H9 (cell line): ENCODE measurements at regions not wholly inside any gene's neighbourhood (a gene's known extent, or its start where the extent isn't known, plus 50 kb on each side); places are given as distances from the start of the nearest gene placed in this dataset.

Source experiments
- DNase-seq: peaks from one replicate; pipeline ENCODE4 v3.0.0-alpha.2; 2017
- H2AFZ ChIP-seq: one replicate; pipeline ENCODE4 v1.6.1; 2013; ENCODE audit warnings: mild to moderate bottlenecking, low read length, control low read depth, moderate library complexity
- H2AK5ac ChIP-seq: 2 replicates; pipeline ENCODE4 v1.6.1; 2013; ENCODE audit warnings: low read length, control low read depth, mixed read lengths; ENCODE audit not compliant: insufficient read length
- H2BK120ac ChIP-seq: one replicate; pipeline ENCODE4 v1.6.1; 2013; ENCODE audit warnings: low read depth, mild to moderate bottlenecking, low read length, control low read depth, inconsistent platforms; ENCODE audit not compliant: poor library complexity, severe bottlenecking
- H2BK12ac ChIP-seq: 2 replicates; pipeline ENCODE4 v1.6.1; 2013; ENCODE audit warnings: low read length, control low read depth, mixed read lengths, low read depth; ENCODE audit not compliant: insufficient read length
- H2BK15ac ChIP-seq: 2 replicates; pipeline ENCODE4 v1.6.1; 2013; ENCODE audit warnings: low read depth, low read length, control low read depth
- H2BK20ac ChIP-seq: one replicate; pipeline ENCODE4 v1.6.1; 2013; ENCODE audit warnings: low read depth, mild to moderate bottlenecking, low read length, control low read depth, inconsistent platforms; ENCODE audit not compliant: poor library complexity, severe bottlenecking
- H2BK5ac ChIP-seq: 2 replicates; pipeline ENCODE4 v1.6.1; 2013; ENCODE audit warnings: low read length, control low read depth, mixed read lengths; ENCODE audit not compliant: insufficient read length
- H3K14ac ChIP-seq: 2 replicates; pipeline ENCODE4 v1.6.1; 2013; ENCODE audit warnings: low read length, control low read depth; ENCODE audit not compliant: insufficient read depth
- H3K18ac ChIP-seq: 2 replicates; pipeline ENCODE4 v1.6.1; 2013; ENCODE audit warnings: low read depth, mild to moderate bottlenecking, mixed read lengths, low read length, control low read depth; ENCODE audit not compliant: insufficient read length
- H3K23ac ChIP-seq: 2 replicates; pipeline ENCODE4 v1.6.1; 2013; ENCODE audit warnings: low read length, control low read depth, mixed read lengths, low read depth; ENCODE audit not compliant: insufficient read length
- H3K23me2 ChIP-seq: 2 replicates; pipeline ENCODE4 v1.6.1; 2013; ENCODE audit warnings: low read depth, mild to moderate bottlenecking, mixed read lengths, low read length, control low read depth; ENCODE audit not compliant: insufficient read length, poor library complexity, severe bottlenecking
- H3K27ac ChIP-seq: 2 replicates; pipeline ENCODE4 v1.5.1; 2013; ENCODE audit warnings: low read length, control low read depth, mixed read lengths, low read depth; ENCODE audit not compliant: insufficient read length
- H3K27me3 ChIP-seq: 2 replicates; pipeline ENCODE4 v1.6.1; 2013; ENCODE audit warnings: low read length, control low read depth, inconsistent platforms; ENCODE audit not compliant: insufficient read depth
- H3K4ac ChIP-seq: 2 replicates; pipeline ENCODE4 v1.6.1; 2013; ENCODE audit warnings: low read depth, mild to moderate bottlenecking, control low read depth, inconsistent platforms, low read length, moderate library complexity
- H3K4me1 ChIP-seq: 2 replicates; pipeline ENCODE4 v1.6.1; 2013; ENCODE audit warnings: low read length, control low read depth, inconsistent platforms; ENCODE audit not compliant: insufficient read depth
- H3K4me2 ChIP-seq: 2 replicates; pipeline ENCODE4 v1.6.1; 2013; ENCODE audit warnings: low read length, control low read depth, mixed read lengths; ENCODE audit not compliant: insufficient read length, insufficient read depth
- H3K56ac ChIP-seq: 2 replicates; pipeline ENCODE4 v1.6.1; 2013; ENCODE audit warnings: low read depth, mild to moderate bottlenecking, mixed read lengths, low read length, control low read depth; ENCODE audit not compliant: insufficient read length
- H3K79me1 ChIP-seq: 2 replicates; pipeline ENCODE4 v1.6.1; 2013; ENCODE audit warnings: low read depth, mild to moderate bottlenecking, moderate library complexity, low read length, control low read depth, inconsistent platforms; ENCODE audit not compliant: insufficient read depth, poor library complexity, severe bottlenecking
- H3K79me2 ChIP-seq: 2 replicates; pipeline ENCODE4 v1.6.1; 2013; ENCODE audit warnings: low read length, control low read depth, inconsistent platforms; ENCODE audit not compliant: insufficient read depth
- H3K9ac ChIP-seq: 2 replicates; pipeline ENCODE4 v1.6.1; 2013; ENCODE audit warnings: low read length, control low read depth, mixed read lengths; ENCODE audit not compliant: insufficient read length; ENCODE audit errors: extremely low read depth
- H3K9me3 ChIP-seq: one replicate; pipeline ENCODE4 v1.6.1; 2013; ENCODE audit warnings: low read depth, low read length, inconsistent platforms; ENCODE audit not compliant: control insufficient read depth
- H3T11ph ChIP-seq: one replicate; pipeline ENCODE4 v1.6.1; 2013; ENCODE audit warnings: mild to moderate bottlenecking, low read length, control low read depth, inconsistent platforms
- H4K20me1 ChIP-seq: one replicate; pipeline ENCODE4 v1.6.1; 2013; ENCODE audit not compliant: control insufficient read depth, insufficient read length, insufficient read depth
- H4K5ac ChIP-seq: 2 replicates; pipeline ENCODE4 v1.6.1; 2013; ENCODE audit warnings: low read depth, mild to moderate bottlenecking, mixed read lengths, low read length, control low read depth; ENCODE audit not compliant: insufficient read length
- H4K8ac ChIP-seq: replicated peaks from 2 replicates; pipeline ENCODE4 v1.6.1; 2013; ENCODE audit warnings: low read length, control low read depth, mixed read lengths, low read depth; ENCODE audit not compliant: insufficient read length
- H4K91ac ChIP-seq: 2 replicates; pipeline ENCODE4 v1.6.1; 2013; ENCODE audit warnings: low read depth, mild to moderate bottlenecking, moderate library complexity, mixed read lengths, low read length, control low read depth; ENCODE audit not compliant: insufficient read length
- H3K27ac Mint-ChIP-seq, 3 experiments: 2 replicates in 2 of 3; 3 replicates in 1 of 3; pipeline ENCODE4 v1.8.0; 2020 to 2021; ENCODE audit warnings: mixed read lengths in 3 of 3, mild to moderate bottlenecking in 1 of 3, moderate library complexity in 1 of 3
- H3K27me3 Mint-ChIP-seq: 2 replicates; pipeline ENCODE4 v1.8.0; 2021; ENCODE audit warnings: low read depth, mild to moderate bottlenecking, moderate library complexity, mixed read lengths
- H3K36me3 Mint-ChIP-seq, 3 experiments: 2 replicates in 2 of 3; 3 replicates in 1 of 3; pipeline ENCODE4 v1.8.0; 2020 to 2021; ENCODE audit warnings: low read depth in 3 of 3, mixed read lengths in 3 of 3; ENCODE audit not compliant: insufficient read depth in 1 of 3
- H3K4me1 Mint-ChIP-seq, 2 experiments: 2 replicates each; pipeline ENCODE4 v1.8.0; 2020; ENCODE audit warnings: mixed read lengths in 2 of 2
- H3K4me3 Mint-ChIP-seq, 2 experiments: 2 replicates in 1 of 2; 3 replicates in 1 of 2; pipeline ENCODE4 v1.8.0; 2020 to 2021; ENCODE audit warnings: mild to moderate bottlenecking in 2 of 2, mixed read lengths in 2 of 2, moderate library complexity in 1 of 2
- H3K9me3 Mint-ChIP-seq, 2 experiments: 2 replicates in 1 of 2; 3 replicates in 1 of 2; pipeline ENCODE4 v1.8.0; 2020; ENCODE audit warnings: mild to moderate bottlenecking in 2 of 2, mixed read lengths in 2 of 2, moderate library complexity in 1 of 2
- WGBS: extraction: QIAGEN DNeasy Blood & Tissue Kit; methylation state at CpG from one replicate; pipeline ENCODE4 v1.1.7; 2013; ENCODE audit warnings: missing lambda C conversion rate, low lambda C conversion rate, mixed read lengths; ENCODE audit not compliant: insufficient read length; ENCODE audit errors: extremely low coverage; 5-methylcytosine and 5-hydroxymethylcytosine counted together
- TF ChIP-seq, protein P1 (sequence below): fragments of 200-600 bp; sonication (generic); conservative IDR thresholded peaks from 3 replicates; pipeline ENCODE4 v1.8.0; 2021; ENCODE audit warnings: antibody characterized with exemption, mild to moderate bottlenecking

- Histone ChIP-seq H2BK12ac (no peak overlapping the region), H3K4me1 (no peaks in the 10 kb centered on the region), H3K9ac (no peak overlapping the region), H2BK5ac (no peak overlapping the region), H3K4me2 (no peak overlapping the region), H3K79me2 (no peaks in the 10 kb centered on the region), H2AK5ac (no peak overlapping the region), H3K23ac (no peak overlapping the region), H3K14ac (no peak overlapping the region), H4K91ac (no peak overlapping the region), H4K5ac (no peak overlapping the region), H4K8ac (no peak overlapping the region), H3K56ac (no peak overlapping the region), H3T11ph (no peak overlapping the region), H2BK20ac (no peak overlapping the region), H2BK120ac (no peak overlapping the region), H4K20me1 (no peaks in the 10 kb centered on the region), H3K27me3 (no peaks in the 10 kb centered on the region), H2AFZ (no peak overlapping the region), H2BK15ac (no peak overlapping the region), H3K79me1 (no peaks in the 10 kb centered on the region), H3K4ac (no peak overlapping the region), H3K27ac (no peak overlapping the region), H3K18ac (no peak overlapping the region), H3K23me2 (no peaks in the 10 kb centered on the region), H3K9me3 (no peaks in the 10 kb centered on the region)
- Mint-ChIP-seq H3K36me3 (no peaks in the 10 kb centered on the region), H3K4me1 (no peaks in the 10 kb centered on the region), H3K27ac (no peak overlapping the region), H3K27me3 (no peaks in the 10 kb centered on the region; the same call in 1 of the 2 replicates), H3K4me3 (no peak overlapping the region), H3K9me3 (no peaks in the 10 kb centered on the region; a peak in 1 of 5 replicates)
- TF ChIP-seq, protein P1, sequence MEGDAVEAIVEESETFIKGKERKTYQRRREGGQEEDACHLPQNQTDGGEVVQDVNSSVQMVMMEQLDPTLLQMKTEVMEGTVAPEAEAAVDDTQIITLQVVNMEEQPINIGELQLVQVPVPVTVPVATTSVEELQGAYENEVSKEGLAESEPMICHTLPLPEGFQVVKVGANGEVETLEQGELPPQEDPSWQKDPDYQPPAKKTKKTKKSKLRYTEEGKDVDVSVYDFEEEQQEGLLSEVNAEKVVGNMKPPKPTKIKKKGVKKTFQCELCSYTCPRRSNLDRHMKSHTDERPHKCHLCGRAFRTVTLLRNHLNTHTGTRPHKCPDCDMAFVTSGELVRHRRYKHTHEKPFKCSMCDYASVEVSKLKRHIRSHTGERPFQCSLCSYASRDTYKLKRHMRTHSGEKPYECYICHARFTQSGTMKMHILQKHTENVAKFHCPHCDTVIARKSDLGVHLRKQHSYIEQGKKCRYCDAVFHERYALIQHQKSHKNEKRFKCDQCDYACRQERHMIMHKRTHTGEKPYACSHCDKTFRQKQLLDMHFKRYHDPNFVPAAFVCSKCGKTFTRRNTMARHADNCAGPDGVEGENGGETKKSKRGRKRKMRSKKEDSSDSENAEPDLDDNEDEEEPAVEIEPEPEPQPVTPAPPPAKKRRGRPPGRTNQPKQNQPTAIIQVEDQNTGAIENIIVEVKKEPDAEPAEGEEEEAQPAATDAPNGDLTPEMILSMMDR: no peak
- WGBS: no CpG with 5 or more reads among the region's 2 CpGs
- no peak for DNase-seq
Measured at GRCh38 chr10:56856569-56856968, 495.5 kb upstream of the ZWINT start.
